Gastroesophageal sphincter (tissue), 4 donors: ENCODE measurements at regions not wholly inside any gene's neighbourhood (a gene's known extent, or its start where the extent isn't known, plus 50 kb on each side); places are given as distances from the start of the nearest gene placed in this dataset.
A peak's percentile ranks its signal among the peaks of the same experiment; 100 is the strongest.

Experiments used
- ATAC-seq: fragments of 150-250 bp; one replicate; pipeline ENCODE4 v1.9.1; 2016; ENCODE audit warnings: mild to moderate bottlenecking, moderate library complexity
- H3K27ac ChIP-seq, 4 donors: fragments of 200-600 bp; sonication (generic) in 3 of 4; 1 replicate in 3 of 4; 2 replicates in 1 of 4; pipeline ENCODE4 v1.5.1; 2016 to 2019
- H3K27me3 ChIP-seq: fragments of 200-600 bp; sonication (generic); one replicate; pipeline ENCODE4 v1.5.1; 2019
- H3K36me3 ChIP-seq, 2 donors: fragments of 200-600 bp; sonication (generic); one replicate each; pipeline ENCODE4 v1.5.1; 2019; ENCODE audit warnings: control low read depth in 1 of 2
- H3K4me1 ChIP-seq, 3 donors: fragments of 200-600 bp; sonication (generic); 1 replicate in 2 of 3; 2 replicates in 1 of 3; pipeline ENCODE4 v1.5.1; 2016 to 2019; ENCODE audit warnings: control low read depth in 2 of 3
- H3K4me3 ChIP-seq, 2 donors: fragments of 200-600 bp; sonication (generic); one replicate each; pipeline ENCODE4 v1.5.1; 2019; ENCODE audit warnings: mild to moderate bottlenecking in 1 of 2, moderate library complexity in 1 of 2
- H3K9me3 ChIP-seq, 3 donors: fragments of 200-600 bp; sonication (generic); one replicate each; pipeline ENCODE4 v1.5.1; 2017 to 2019; ENCODE audit warnings: control low read depth in 2 of 3
- EP300 ChIP-seq: sonication (generic); formaldehyde crosslinking; IDR thresholded peaks from one replicate; pipeline ENCODE4 v1.6.1; 2017; ENCODE audit warnings: antibody characterized with exemption, mild to moderate bottlenecking
- POLR2A ChIP-seq, 2 donors: fragments of 450-650 bp; IDR thresholded peaks; one replicate each; pipeline ENCODE4 v1.6.1; 2017; ENCODE audit warnings: antibody characterized with exemption in 2 of 2, mild to moderate bottlenecking in 2 of 2, moderate library complexity in 1 of 2
- POLR2AphosphoS5 ChIP-seq: sonication (generic); formaldehyde crosslinking; IDR thresholded peaks from one replicate; pipeline ENCODE4 v1.6.1; 2017; ENCODE audit warnings: antibody characterized with exemption
- WGBS, 2 donors: methylation state at CpG; one replicate each; pipeline ENCODE4 v1.1.5; 2018; ENCODE audit warnings: low coverage in 1 of 2; 5-methylcytosine and 5-hydroxymethylcytosine counted together
- TF ChIP-seq, protein P1 (sequence below), 4 experiments: fragments of 200-600 bp in 2 of 4; fragments of 450-650 bp in 2 of 4; sonication (generic) in 1 of 4; IDR thresholded peaks; one replicate each; pipeline ENCODE4 v1.5.1; 2017 to 2019; ENCODE audit warnings: antibody characterized with exemption in 4 of 4, mild to moderate bottlenecking in 2 of 4, moderate library complexity in 2 of 4

DNA sequence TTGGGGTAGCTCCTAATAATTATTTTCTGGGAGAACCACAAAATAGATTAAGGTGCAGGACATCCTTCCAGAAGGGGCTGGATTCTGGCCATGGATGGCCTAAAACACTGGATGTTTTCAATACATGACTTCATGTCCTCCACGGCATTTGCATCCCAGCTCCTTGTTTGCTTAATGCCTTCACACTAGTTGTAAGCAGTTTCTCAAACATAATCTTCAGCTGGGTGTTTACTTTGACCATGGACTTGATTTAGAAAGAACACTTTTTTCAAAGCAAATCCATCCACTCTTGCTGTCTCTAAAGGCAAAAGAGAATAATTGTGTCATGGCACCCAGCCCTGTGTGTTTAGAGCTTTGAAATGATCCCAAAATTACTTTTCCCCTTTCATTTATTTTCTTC is 82.5 kb upstream of the GSX1 start:
- TF ChIP-seq EP300, result no peak
- TF ChIP-seq, protein P1, sequence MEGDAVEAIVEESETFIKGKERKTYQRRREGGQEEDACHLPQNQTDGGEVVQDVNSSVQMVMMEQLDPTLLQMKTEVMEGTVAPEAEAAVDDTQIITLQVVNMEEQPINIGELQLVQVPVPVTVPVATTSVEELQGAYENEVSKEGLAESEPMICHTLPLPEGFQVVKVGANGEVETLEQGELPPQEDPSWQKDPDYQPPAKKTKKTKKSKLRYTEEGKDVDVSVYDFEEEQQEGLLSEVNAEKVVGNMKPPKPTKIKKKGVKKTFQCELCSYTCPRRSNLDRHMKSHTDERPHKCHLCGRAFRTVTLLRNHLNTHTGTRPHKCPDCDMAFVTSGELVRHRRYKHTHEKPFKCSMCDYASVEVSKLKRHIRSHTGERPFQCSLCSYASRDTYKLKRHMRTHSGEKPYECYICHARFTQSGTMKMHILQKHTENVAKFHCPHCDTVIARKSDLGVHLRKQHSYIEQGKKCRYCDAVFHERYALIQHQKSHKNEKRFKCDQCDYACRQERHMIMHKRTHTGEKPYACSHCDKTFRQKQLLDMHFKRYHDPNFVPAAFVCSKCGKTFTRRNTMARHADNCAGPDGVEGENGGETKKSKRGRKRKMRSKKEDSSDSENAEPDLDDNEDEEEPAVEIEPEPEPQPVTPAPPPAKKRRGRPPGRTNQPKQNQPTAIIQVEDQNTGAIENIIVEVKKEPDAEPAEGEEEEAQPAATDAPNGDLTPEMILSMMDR (IDR thresholded peaks at IDR 0.05), result no peak
- TF ChIP-seq POLR2A (IDR thresholded peaks at IDR 0.05), result no peak
- no peak for TF ChIP-seq POLR2AphosphoS5
- Histone ChIP-seq H3K9me3 (no peaks in the 10 kb centered on the region), H3K36me3 (no peaks in the 10 kb centered on the region), H3K27me3 (no peaks in the 10 kb centered on the region), H3K4me1 (peaks cover 0 to 12% (median 0%) of the 10 kb centered on the region in 3 donors), H3K27ac (no peak overlapping the region), H3K4me3 (no peak overlapping the region)
- ATAC-seq, result no peak
- WGBS, 2 donors, result 20 to 56% methylated on average over 1 of the region's 1 CpG

DNA sequence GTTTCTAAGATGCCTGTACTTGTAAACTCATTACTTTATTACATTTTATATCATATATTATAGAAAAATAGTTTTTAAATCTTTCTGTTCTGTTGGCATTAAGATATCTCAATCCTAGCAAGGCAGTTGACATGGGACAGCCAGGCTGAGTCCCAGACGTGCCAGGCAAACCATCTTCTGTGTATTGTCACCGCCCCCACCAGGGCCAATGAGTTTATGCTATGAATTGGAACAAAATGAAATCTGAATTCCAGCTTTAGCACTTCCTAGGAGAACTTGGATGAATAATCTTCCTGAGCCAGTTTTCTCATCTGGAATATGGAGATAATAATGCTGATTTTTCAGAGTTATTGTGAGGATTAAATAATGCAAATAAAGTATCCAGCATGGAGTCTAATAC is 79.9 kb upstream of the GSX1 start:
- no peaks in the 10 kb centered on the region for H3K9me3 ChIP-seq
- no peak for TF ChIP-seq POLR2A (IDR thresholded peaks at IDR 0.05)
- TF ChIP-seq, protein P1 (IDR thresholded peaks at IDR 0.05), result peak in 2 of 4 experiments; percentile 26 to 42
- 13 to 42% methylated on average over 1 to 2 of the region's 2 CpGs for WGBS, 2 donors
- peaks cover 0 to 12% (median 0%) of the 10 kb centered on the region in 3 donors for H3K4me1 ChIP-seq
- no peak overlapping the region for H3K4me3 ChIP-seq
- no peaks in the 10 kb centered on the region for H3K27me3 ChIP-seq
- H3K36me3 ChIP-seq, result no peaks in the 10 kb centered on the region
- no peak for ATAC-seq
- H3K27ac ChIP-seq, result no peak overlapping the region

DNA sequence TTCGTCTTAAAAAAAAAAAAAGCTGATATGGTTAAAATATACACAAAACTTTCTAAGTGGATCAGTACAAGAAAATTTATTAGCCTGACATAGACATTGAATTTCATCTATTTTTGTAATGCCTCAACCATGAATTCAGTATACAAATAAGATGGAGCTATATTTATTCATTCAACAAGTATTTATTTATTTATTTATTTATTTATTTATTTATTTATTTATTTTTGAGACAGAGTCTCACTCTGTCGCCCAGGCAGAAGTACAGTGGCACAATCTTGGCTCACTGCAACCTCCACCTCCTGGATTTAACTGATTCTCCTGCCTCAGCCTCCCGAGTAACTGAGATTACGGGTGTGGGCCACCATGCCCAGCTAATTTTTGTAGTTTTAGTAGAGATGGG is 78.5 kb upstream of the GSX1 start:
- Histone ChIP-seq H3K27me3 (no peaks in the 10 kb centered on the region), H3K4me3 (no peak overlapping the region), H3K36me3 (no peaks in the 10 kb centered on the region), H3K27ac (no peak overlapping the region), H3K4me1 (peaks cover 0 to 12% (median 0%) of the 10 kb centered on the region in 3 donors), H3K9me3 (no peaks in the 10 kb centered on the region)
- TF ChIP-seq EP300 (no peak), POLR2AphosphoS5 (no peak), POLR2A (IDR thresholded peaks at IDR 0.05) (no peak)
- 87 to 100% methylated on average over 2 to 3 of the region's 4 CpGs for WGBS, 2 donors
- no peak for ATAC-seq

DNA sequence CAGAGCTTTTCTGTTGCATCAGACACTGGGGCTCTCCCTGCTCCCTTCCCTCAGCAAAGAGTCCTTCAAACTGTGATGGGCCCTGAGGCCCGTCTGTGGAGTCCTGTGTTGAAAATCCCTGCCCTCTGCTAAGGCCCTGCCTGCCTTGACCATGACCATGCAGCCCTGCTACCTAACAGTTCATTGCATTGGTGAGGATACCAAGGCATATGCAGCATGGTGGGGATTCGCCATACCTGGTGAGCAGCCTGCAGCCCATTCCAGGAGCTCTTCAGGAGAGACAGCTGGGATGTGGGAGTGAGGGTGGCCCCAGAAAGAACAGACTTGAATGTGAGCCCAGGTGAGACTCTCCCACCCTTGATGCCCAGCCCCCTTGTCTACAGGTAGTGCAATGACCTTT is 70.6 kb upstream of the GSX1 start:
- Histone ChIP-seq H3K9me3 (no peaks in the 10 kb centered on the region), H3K27ac (no peak overlapping the region), H3K4me1 (no peaks in the 10 kb centered on the region), H3K36me3 (no peaks in the 10 kb centered on the region), H3K4me3 (no peak overlapping the region), H3K27me3 (no peaks in the 10 kb centered on the region)
- 80% methylated on average over 1 of the region's 2 CpGs; no CpG with 5 or more reads in 1 of the 2 donors for whole genome bisulfite sequencing, 2 donors
- no peak for ATAC-seq
- TF ChIP-seq, protein P1 (IDR thresholded peaks at IDR 0.05), result no peak
- no peak for TF ChIP-seq EP300
- TF ChIP-seq POLR2AphosphoS5, result no peak
- TF ChIP-seq POLR2A (IDR thresholded peaks at IDR 0.05), result no peak

DNA sequence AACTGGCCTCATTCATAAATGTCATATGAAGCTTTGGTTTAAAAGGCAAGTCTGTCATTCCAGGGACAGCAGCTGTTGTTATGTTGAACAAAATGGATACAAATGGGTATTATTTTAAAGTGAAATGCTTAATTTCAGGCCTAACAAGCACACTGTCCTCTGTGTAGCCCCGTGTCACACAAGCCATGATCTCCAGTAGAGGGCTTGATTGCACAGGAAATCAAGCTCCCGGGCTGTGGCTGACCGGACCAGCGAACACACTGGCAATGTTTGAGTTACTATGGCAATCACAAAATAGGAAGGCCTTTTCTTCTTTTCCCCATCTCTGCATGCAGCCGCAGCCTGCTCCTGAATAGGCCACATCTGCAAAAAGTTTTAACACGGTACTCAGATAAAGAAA is 64.0 kb upstream of the GSX1 start:
- ATAC-seq, result no peak
- TF ChIP-seq POLR2AphosphoS5, result no peak
- Histone ChIP-seq H3K27ac (no peak overlapping the region), H3K36me3 (no peaks in the 10 kb centered on the region), H3K4me3 (no peak overlapping the region), H3K4me1 (no peaks in the 10 kb centered on the region), H3K27me3 (no peaks in the 10 kb centered on the region), H3K9me3 (no peaks in the 10 kb centered on the region)
- WGBS, 2 donors, result 20 to 56% methylated on average over 3 to 4 of the region's 6 CpGs

DNA sequence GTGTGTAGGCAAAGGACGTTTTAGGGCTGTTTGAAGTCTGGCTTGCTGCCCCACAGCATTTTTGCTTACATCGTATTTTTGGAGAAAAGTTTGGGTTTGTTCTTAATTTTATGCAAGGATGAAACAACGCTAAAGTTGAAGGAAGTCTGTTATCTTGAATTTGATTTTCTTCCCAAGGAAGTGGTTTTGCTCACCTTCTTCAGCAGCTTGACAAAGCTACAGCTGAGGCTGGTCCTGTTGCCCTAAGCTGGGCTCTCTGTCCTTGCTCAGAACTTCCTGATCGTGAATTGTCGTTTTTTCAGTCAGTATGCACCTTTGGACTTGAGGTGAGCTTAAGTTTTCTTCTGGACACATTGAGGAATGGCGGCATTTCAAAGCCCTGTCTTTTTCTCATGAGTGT is 62.1 kb upstream of the GSX1 start:
- Histone ChIP-seq H3K4me1 (no peaks in the 10 kb centered on the region), H3K4me3 (no peak overlapping the region), H3K27me3 (no peaks in the 10 kb centered on the region), H3K9me3 (no peaks in the 10 kb centered on the region), H3K27ac (no peak overlapping the region), H3K36me3 (no peaks in the 10 kb centered on the region)
- 71 to 77% methylated on average over 4 to 6 of the region's 6 CpGs for WGBS, 2 donors
- no peak for ATAC-seq
- TF ChIP-seq EP300 (no peak), POLR2AphosphoS5 (no peak), POLR2A (IDR thresholded peaks at IDR 0.05) (no peak)
- TF ChIP-seq, protein P1 (IDR thresholded peaks at IDR 0.05), result no peak
